Lung (tissue), 12 donors: ENCODE measurements at regions not wholly inside any gene's neighbourhood (a gene's known extent, or its start where the extent isn't known, plus 50 kb on each side); places are given as distances from the start of the nearest gene placed in this dataset. TPM values are rescaled to one million over a fixed set of nuclear protein-coding genes. Genes with fewer than 3 reads are reported as not detected.
"Not testable (repeated sequence)": the region's sequence is repeated elsewhere in the genome, so short reads cannot be mapped to it uniquely, and the experiment has no call there.

Experiments used
- ATAC-seq: fragments of 200-7000 bp; cut with Tn5 transposase; one replicate; pipeline ENCODE4 v1.9.1; 2020; ENCODE audit warnings: moderate number of reproducible peaks; ENCODE audit not compliant: insufficient read depth, low FRiP score
- DNase-seq, 3 donors: peaks; one replicate each; pipeline ENCODE4 v3.0.0-alpha.2; 2013 to 2017
- H3K27ac ChIP-seq, 2 donors: one replicate each; pipeline ENCODE4 v1.5.1; 2013; ENCODE audit warnings: mild to moderate bottlenecking in 2 of 2, moderate library complexity in 2 of 2, control low read depth in 1 of 2, inconsistent platforms in 1 of 2, low read depth in 1 of 2, low read length in 1 of 2
- H3K27me3 ChIP-seq, 3 donors: one replicate each; pipeline ENCODE4 v1.5.1; 2013; ENCODE audit warnings: low read length in 2 of 3; ENCODE audit not compliant: control insufficient read depth in 3 of 3, insufficient read depth in 3 of 3
- H3K36me3 ChIP-seq, 4 donors: one replicate each; pipeline ENCODE4 v1.5.1; 2013; ENCODE audit warnings: low read length in 4 of 4, mild to moderate bottlenecking in 1 of 4, moderate library complexity in 1 of 4; ENCODE audit not compliant: control insufficient read depth in 4 of 4, insufficient read depth in 4 of 4
- H3K4me1 ChIP-seq, 5 donors: one replicate each; pipeline ENCODE4 v1.5.1; 2013; ENCODE audit warnings: low read length in 5 of 5, mild to moderate bottlenecking in 2 of 5, moderate library complexity in 1 of 5; ENCODE audit not compliant: control insufficient read depth in 5 of 5, insufficient read depth in 5 of 5
- H3K4me3 ChIP-seq: one replicate; pipeline ENCODE4 v1.5.1; 2013; ENCODE audit warnings: mild to moderate bottlenecking, control low read depth, moderate library complexity
- H3K9ac ChIP-seq, 2 donors: one replicate each; pipeline ENCODE4 v1.5.1; 2013; ENCODE audit warnings: low read length in 2 of 2, control low read depth in 1 of 2; ENCODE audit not compliant: insufficient read depth in 1 of 2
- H3K9me3 ChIP-seq, 4 donors: one replicate each; pipeline ENCODE4 v1.5.1; 2013; ENCODE audit warnings: low read length in 3 of 4, mild to moderate bottlenecking in 1 of 4, moderate library complexity in 1 of 4; ENCODE audit not compliant: control insufficient read depth in 4 of 4, insufficient read depth in 3 of 4
- CTCF ChIP-seq: IDR thresholded peaks from 2 replicates; pipeline ENCODE4 v1.5.1; 2012; ENCODE audit warnings: mild to moderate bottlenecking; ENCODE audit errors: control extremely low read depth, extremely low read depth
- WGBS, 2 donors: extraction: QIAGEN DNeasy Blood & Tissue Kit; methylation state at CpG; one replicate each; pipeline ENCODE4 v1.1.7; 2013; 5-methylcytosine and 5-hydroxymethylcytosine counted together
- small RNA-seq: library from RNA; depleted of rRNA; stranded (forward); fragments of <200 nt; gene quantifications from one replicate; pipeline ENCODE3, GENCODE V24; 2014; ENCODE audit warnings: low replicate concordance
- donor health status: control.
- donor health status: control.
- donor health status: Bipolar disorder and iron deficiency.
- donor health status: healthy.
- donor health status: DM: yes; HTN: yes; CAD: no.

GRCh38 chr16:58793366-58793765, 59.2 kb upstream of the GOT2 start:
- Histone ChIP-seq H3K4me1 (no peaks in the 10 kb centered on the region), H3K9me3 (no peaks in the 10 kb centered on the region), H3K4me3 (no peak overlapping the region), H3K27ac (no peak overlapping the region), H3K9ac (no peak overlapping the region), H3K36me3 (no peaks in the 10 kb centered on the region), H3K27me3 (no peaks in the 10 kb centered on the region)
- DNase-seq, result no peak
- ATAC-seq, result no peak
- no peak for TF ChIP-seq CTCF
- WGBS, 2 donors, result 42 to 68% methylated on average over 1 of the region's 1 CpG

- H3K9ac ChIP-seq, result no peak overlapping the region
- peak overlapping the region in 1 of 2 donors; percentile 3 for H3K27ac ChIP-seq
- WGBS, 2 donors, result 38 to 71% methylated on average over 2 of the region's 2 CpGs
- no peaks in the 10 kb centered on the region for H3K27me3 ChIP-seq
- no peaks in the 10 kb centered on the region for H3K36me3 ChIP-seq
- DNase-seq (no peak), ATAC-seq (no peak)
- H3K4me1 ChIP-seq, result no peaks in the 10 kb centered on the region
- no peaks in the 10 kb centered on the region for H3K9me3 ChIP-seq
- H3K4me3 ChIP-seq, result no peak overlapping the region
- no peak for TF ChIP-seq CTCF
These were observed 58.1 kb upstream of the GOT2 start for GRCh38 chr16:58792188-58792587.

- H3K9me3 ChIP-seq, H3K27ac ChIP-seq, H3K27me3 ChIP-seq, ATAC-seq, H3K4me1 ChIP-seq, DNase-seq, H3K4me3 ChIP-seq, H3K36me3 ChIP-seq, H3K9ac ChIP-seq: not testable (repeated sequence)
- WGBS, 2 donors, result 95% methylated on average over 26 to 32 of the region's 32 CpGs
These were observed 56.9 kb upstream of the GOT2 start for GRCh38 chr16:58790816-58791557.

- Histone ChIP-seq H3K9me3 (no peaks in the 10 kb centered on the region), H3K9ac (no peak overlapping the region), H3K27ac (no peak overlapping the region), H3K4me3 (no peak overlapping the region), H3K4me1 (no peaks in the 10 kb centered on the region), H3K27me3 (no peaks in the 10 kb centered on the region), H3K36me3 (peaks cover 0 to 1% (median 0%) of the 10 kb centered on the region in 4 donors)
- DNase-seq (no peak), ATAC-seq (no peak)
- WGBS, 2 donors, result 59 to 65% methylated on average over 4 of the region's 4 CpGs
- TF ChIP-seq CTCF, result no peak
These were observed 55.2 kb upstream of the GOT2 start for GRCh38 chr16:58789351-58789750.

Small RNA genes in the stretch of these regions (small RNA-seq; reads per million reads assigned to genes)
- gene AC018554.2, result not detected
- gene AC092121.1, result not detected
- gene RF00017, result not detected
- gene RNU4-58P, result 0.46 reads per million, percentile 57 among the genes with 10 or more reads in this experiment
- gene RPS27P27, result not detected
